ENCODE measurements at regions not wholly inside any gene's neighbourhood (a gene's known extent, or its start where the extent isn't known, plus 50 kb on each side); places are given as distances from the start of the nearest gene placed in this dataset.

GRCh38 chr2:55111230-55111569 lies 60.9 kb upstream of the RTN4 start:
- intact Hi-C loops (cut with micrococcal nuclease): loop anchor here (2.0 to 5.0 kb wide), 2 partner anchors 46 to 60 kb away; partner anchors contain the start of gene RTN4
- no TSS peak for BruUV-seq (replicated peaks)
- POLR2A ChIA-PET (ENCODE audit: unreplicated experiment): no interaction called here

GRCh38 chr2:55109219-55109891 lies 59.1 kb upstream of the RTN4 start:
- Histone ChIP-seq H3K9me2 (replicated peaks; ENCODE audit: low read length) (no peaks in the 10 kb centered on the region), H3K9ac (ENCODE audit: low read length) (no peak overlapping the region), H3K4me1 (ENCODE audit: insufficient read depth, low read length) (peaks cover 49% of the 10 kb centered on the region), H3K4me3 (ENCODE audit: low read length) (no peak overlapping the region), H2AFZ (ENCODE audit: low read length) (no peak overlapping the region), H3K27me3 (ENCODE audit: low read length) (no peaks in the 10 kb centered on the region), H3K27ac (ENCODE audit: low read length) (peak overlapping the region; percentile 37), H3K4me2 (ENCODE audit: low read length) (peak overlapping the region; percentile 29), H3F3A (ENCODE audit: low read length, unreplicated experiment) (peaks cover 10% of the 10 kb centered on the region), H3K9me3 (ENCODE audit: low read length) (no peaks in the 10 kb centered on the region), H3K79me2 (ENCODE audit: low read length) (no peaks in the 10 kb centered on the region), H3K36me3 (ENCODE audit: low read depth, low read length) (no peaks in the 10 kb centered on the region), H4K20me1 (ENCODE audit: low read length) (no peaks in the 10 kb centered on the region)
- BruUV-seq (replicated peaks): no TSS peak
- ChIA-PET POLR2A (ENCODE audit: unreplicated experiment) (interaction anchor here (0.6 kb wide), 1 partner anchor 15 kb away, joined by 4 read pairs; no protein-coding TSS in a partner anchor), CTCF (no interaction called here)
- intact Hi-C loops (cut with micrococcal nuclease): no loop called here
- peak; percentile 76 for ATAC-seq
- no peak for TF ChIP-seq EZH2 (IDR thresholded peaks at IDR 0.05; ENCODE audit: low read length, unreplicated experiment)
- no peak for TF ChIP-seq EZH2phosphoT487 (IDR thresholded peaks at IDR 0.05; ENCODE audit: borderline replicate concordance, low read length)
- TF ChIP-seq, protein P1, sequence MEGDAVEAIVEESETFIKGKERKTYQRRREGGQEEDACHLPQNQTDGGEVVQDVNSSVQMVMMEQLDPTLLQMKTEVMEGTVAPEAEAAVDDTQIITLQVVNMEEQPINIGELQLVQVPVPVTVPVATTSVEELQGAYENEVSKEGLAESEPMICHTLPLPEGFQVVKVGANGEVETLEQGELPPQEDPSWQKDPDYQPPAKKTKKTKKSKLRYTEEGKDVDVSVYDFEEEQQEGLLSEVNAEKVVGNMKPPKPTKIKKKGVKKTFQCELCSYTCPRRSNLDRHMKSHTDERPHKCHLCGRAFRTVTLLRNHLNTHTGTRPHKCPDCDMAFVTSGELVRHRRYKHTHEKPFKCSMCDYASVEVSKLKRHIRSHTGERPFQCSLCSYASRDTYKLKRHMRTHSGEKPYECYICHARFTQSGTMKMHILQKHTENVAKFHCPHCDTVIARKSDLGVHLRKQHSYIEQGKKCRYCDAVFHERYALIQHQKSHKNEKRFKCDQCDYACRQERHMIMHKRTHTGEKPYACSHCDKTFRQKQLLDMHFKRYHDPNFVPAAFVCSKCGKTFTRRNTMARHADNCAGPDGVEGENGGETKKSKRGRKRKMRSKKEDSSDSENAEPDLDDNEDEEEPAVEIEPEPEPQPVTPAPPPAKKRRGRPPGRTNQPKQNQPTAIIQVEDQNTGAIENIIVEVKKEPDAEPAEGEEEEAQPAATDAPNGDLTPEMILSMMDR (conservative IDR thresholded peaks at IDR 0.05; ENCODE audit: low read depth, low read length): no peak
- peak; percentile 73 for DNase-seq

More at GRCh38 chr2:55111230-55111569, 60.9 kb upstream of the RTN4 start:
- Histone ChIP-seq H3K36me3 (ENCODE audit: low read depth, low read length) (no peaks in the 10 kb centered on the region), H3K9me2 (replicated peaks; ENCODE audit: low read length) (no peaks in the 10 kb centered on the region), H3K79me2 (ENCODE audit: low read length) (no peaks in the 10 kb centered on the region), H3F3A (ENCODE audit: low read length, unreplicated experiment) (peaks cover 10% of the 10 kb centered on the region), H2AFZ (ENCODE audit: low read length) (peak overlapping the region; percentile 60), H3K9me3 (ENCODE audit: low read length) (no peaks in the 10 kb centered on the region), H3K27ac (ENCODE audit: low read length) (peak overlapping the region; percentile 47), H3K9ac (ENCODE audit: low read length) (peak overlapping the region; percentile 52), H3K4me2 (ENCODE audit: low read length) (peak overlapping the region; percentile 32), H3K27me3 (ENCODE audit: low read length) (no peaks in the 10 kb centered on the region), H3K4me1 (ENCODE audit: insufficient read depth, low read length) (peaks cover 63% of the 10 kb centered on the region), H4K20me1 (ENCODE audit: low read length) (no peaks in the 10 kb centered on the region), H3K4me3 (ENCODE audit: low read length) (no peak overlapping the region)
- CTCF ChIA-PET: no interaction called here
- no peak for DNase-seq
- TF ChIP-seq EZH2 (IDR thresholded peaks at IDR 0.05; ENCODE audit: low read length, unreplicated experiment) (no peak), EZH2phosphoT487 (IDR thresholded peaks at IDR 0.05; ENCODE audit: borderline replicate concordance, low read length) (no peak)
- TF ChIP-seq, protein P1 (conservative IDR thresholded peaks at IDR 0.05; ENCODE audit: low read depth, low read length): no peak
- no peak for ATAC-seq

DNA sequence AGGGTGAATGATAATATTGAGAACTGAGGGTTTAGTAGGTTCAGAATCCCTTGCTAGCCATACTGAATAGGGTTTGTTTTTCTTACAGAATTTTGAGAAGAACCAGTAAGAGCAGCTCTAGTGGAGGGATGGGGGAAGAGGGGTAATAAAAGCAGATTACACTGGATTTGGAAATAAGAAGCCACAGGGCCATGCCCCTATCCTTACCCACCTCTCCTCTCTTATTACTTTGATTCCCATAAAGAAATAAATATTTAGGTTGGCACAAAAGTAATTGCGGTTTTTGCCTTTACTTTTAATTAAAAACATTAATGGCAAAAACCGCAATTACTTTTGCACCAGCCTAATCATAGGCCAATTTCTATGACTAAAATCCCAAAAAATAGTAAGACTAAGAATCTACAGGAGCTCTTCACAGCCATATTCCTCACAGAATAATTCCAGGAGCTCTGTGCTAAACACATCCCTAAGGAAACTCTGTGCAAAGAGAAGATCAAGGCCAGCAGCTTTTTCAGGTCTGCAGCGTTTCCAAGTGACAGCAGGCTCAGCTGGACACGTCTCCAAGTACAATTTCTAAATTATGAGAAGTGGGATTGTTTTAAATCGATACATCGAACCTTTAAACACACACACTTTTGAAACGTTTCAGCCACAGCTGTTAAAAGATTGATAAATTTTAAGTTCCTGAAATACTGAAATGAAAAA lies 58.4 kb upstream of the RTN4 start:
- H3F3A ChIP-seq (ENCODE audit: low read length, unreplicated experiment): peaks cover 10% of the 10 kb centered on the region
- H3K27me3 ChIP-seq (ENCODE audit: low read length): no peaks in the 10 kb centered on the region
- H3K27ac ChIP-seq (ENCODE audit: low read length): no peak overlapping the region
- CTCF ChIA-PET: no interaction called here
- H2AFZ ChIP-seq (ENCODE audit: low read length): no peak overlapping the region
- H3K4me1 ChIP-seq (ENCODE audit: insufficient read depth, low read length): peaks cover 49% of the 10 kb centered on the region
- no peak for ATAC-seq
- no peak for DNase-seq
- H3K9me2 ChIP-seq (replicated peaks; ENCODE audit: low read length): no peaks in the 10 kb centered on the region
- H3K4me3 ChIP-seq (ENCODE audit: low read length): no peak overlapping the region
- no peak overlapping the region for H3K4me2 ChIP-seq (ENCODE audit: low read length)
- no peak overlapping the region for H3K9ac ChIP-seq (ENCODE audit: low read length)
- no peaks in the 10 kb centered on the region for H4K20me1 ChIP-seq (ENCODE audit: low read length)
- H3K36me3 ChIP-seq (ENCODE audit: low read depth, low read length): no peaks in the 10 kb centered on the region
- intact Hi-C loops (cut with micrococcal nuclease): no loop called here
- H3K9me3 ChIP-seq (ENCODE audit: low read length): no peaks in the 10 kb centered on the region
- no peaks in the 10 kb centered on the region for H3K79me2 ChIP-seq (ENCODE audit: low read length)
- TF ChIP-seq EZH2 (IDR thresholded peaks at IDR 0.05; ENCODE audit: low read length, unreplicated experiment) (no peak), EZH2phosphoT487 (IDR thresholded peaks at IDR 0.05; ENCODE audit: borderline replicate concordance, low read length) (no peak)
- TF ChIP-seq, protein P1 (conservative IDR thresholded peaks at IDR 0.05; ENCODE audit: low read depth, low read length): no peak
- BruUV-seq (replicated peaks): no TSS peak
- POLR2A ChIA-PET (ENCODE audit: unreplicated experiment): interaction anchor here (0.6 kb wide), 1 partner anchor 349 kb away, joined by 3 read pairs; no protein-coding TSS in a partner anchor
